ENCODE measurements at regions not wholly inside any gene's neighbourhood (a gene's known extent, or its start where the extent isn't known, plus 50 kb on each side); places are given as distances from the start of the nearest gene placed in this dataset.

DNA sequence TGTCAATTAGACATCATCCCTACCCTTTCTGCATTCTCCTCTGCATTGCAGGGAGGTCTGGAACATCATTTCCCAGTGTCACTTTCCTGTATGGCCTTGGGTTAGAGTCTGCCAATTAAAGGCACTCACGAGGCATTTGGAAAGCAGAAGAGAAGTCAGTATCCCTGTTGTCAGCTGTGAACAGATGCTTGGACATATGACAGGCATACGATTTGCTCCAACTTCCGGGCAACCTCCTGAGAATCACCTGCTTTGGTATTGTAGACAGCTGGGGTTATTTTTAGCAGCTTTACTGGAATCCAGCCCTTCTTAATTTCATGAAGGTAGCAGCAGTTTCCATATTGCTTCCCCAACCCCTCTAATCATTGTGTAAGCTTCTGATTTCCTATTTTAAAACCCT is 88.7 kb upstream of the DHRS4 start:
- no peak overlapping the region for H3K4me3 ChIP-seq (replicated peaks in 1 of 2; ENCODE audit: low read depth in 2 of 2, low read length in 2 of 2)
- DNase-seq (ENCODE audit: low read depth in 2 of 2) = no peak
- TF ChIP-seq CTCF (IDR thresholded peaks at IDR 0.05; ENCODE audit: low read depth, low read length) = no peak

- no peak overlapping the region for H3K4me3 ChIP-seq (replicated peaks in 1 of 2; ENCODE audit: low read depth in 2 of 2, low read length in 2 of 2)
- TF ChIP-seq CTCF (IDR thresholded peaks at IDR 0.05; ENCODE audit: low read depth, low read length) = no peak
- no peak for DNase-seq (ENCODE audit: low read depth in 2 of 2)
Observed at GRCh38 chr14:23865502-23865901, 88.1 kb upstream of the DHRS4 start.

GRCh38 chr14:23866269-23866668 is 87.3 kb upstream of the DHRS4 start:
- no peak overlapping the region for H3K4me3 ChIP-seq (replicated peaks in 1 of 2; ENCODE audit: low read depth in 2 of 2, low read length in 2 of 2)
- no peak for DNase-seq (ENCODE audit: low read depth in 2 of 2)
- no peak for TF ChIP-seq CTCF (IDR thresholded peaks at IDR 0.05; ENCODE audit: low read depth, low read length)

DNA sequence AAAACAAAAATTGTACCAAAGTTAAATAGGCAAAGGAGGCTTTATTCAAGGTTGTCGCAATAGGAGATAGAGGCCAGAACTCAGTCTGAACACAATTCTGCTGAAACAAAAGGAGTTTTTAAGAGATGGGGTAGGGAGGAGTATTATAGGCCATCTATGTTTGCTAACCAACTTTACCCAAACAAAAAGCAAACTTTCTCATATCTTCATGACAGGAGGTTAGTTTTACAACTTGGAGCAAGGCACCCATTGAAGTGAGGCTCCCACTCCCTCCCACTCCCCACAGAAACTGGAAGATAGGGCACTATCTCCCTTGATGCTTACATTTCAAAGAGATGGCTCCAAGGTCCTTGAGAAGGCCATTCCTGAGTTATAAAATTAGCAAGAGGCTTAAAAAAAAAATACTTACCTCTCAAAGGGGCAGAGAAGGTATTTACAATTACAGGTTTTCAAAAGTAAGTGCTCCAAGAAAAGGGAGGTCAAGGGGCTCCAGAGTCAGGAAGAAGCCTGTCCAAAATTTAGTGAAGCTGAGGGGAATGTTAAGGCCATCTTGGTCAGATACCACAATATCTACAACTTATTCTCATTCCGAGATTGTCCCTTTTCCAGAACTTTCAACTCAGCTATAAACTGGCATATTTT is 84.4 kb upstream of the DHRS4 start:
- H3K4me3 ChIP-seq (replicated peaks in 1 of 2; ENCODE audit: low read depth in 2 of 2, low read length in 2 of 2) = no peak overlapping the region
- TF ChIP-seq CTCF (IDR thresholded peaks at IDR 0.05; ENCODE audit: low read depth, low read length) = no peak
- DNase-seq (ENCODE audit: low read depth in 2 of 2) = no peak

DNA sequence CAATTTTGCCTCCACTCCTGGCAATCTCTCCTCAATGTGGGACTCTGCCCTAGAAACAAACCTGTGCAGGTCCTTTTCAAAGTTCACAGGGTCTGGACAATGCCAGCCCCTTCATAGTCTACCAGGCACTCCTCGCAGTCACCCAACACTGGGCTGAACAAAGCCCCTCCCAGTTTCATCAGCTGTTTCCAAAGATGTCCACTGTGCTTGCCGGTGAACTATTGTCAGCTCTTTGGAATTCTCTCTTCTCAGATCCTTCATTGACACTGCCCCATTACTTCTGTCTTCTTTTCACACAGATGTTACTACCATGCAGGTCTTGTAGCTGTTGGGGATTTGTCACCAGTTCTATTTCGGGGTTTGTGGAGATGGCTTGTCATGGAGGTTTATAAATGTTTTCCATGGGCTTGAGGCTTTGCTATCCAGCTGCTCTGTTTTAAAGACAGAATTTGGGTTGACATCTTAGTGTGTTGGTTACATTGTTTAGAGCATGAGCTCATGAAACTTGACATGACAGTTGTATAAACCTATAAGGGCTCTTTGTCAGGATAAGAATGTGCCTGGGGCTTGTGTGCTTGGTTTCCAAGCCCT is 77.3 kb upstream of the DHRS4 start:
- DNase-seq (ENCODE audit: low read depth in 2 of 2) = no peak
- TF ChIP-seq CTCF (IDR thresholded peaks at IDR 0.05; ENCODE audit: low read depth, low read length) = no peak
- H3K4me3 ChIP-seq (replicated peaks in 1 of 2; ENCODE audit: low read depth in 2 of 2, low read length in 2 of 2) = no peak overlapping the region

DNA sequence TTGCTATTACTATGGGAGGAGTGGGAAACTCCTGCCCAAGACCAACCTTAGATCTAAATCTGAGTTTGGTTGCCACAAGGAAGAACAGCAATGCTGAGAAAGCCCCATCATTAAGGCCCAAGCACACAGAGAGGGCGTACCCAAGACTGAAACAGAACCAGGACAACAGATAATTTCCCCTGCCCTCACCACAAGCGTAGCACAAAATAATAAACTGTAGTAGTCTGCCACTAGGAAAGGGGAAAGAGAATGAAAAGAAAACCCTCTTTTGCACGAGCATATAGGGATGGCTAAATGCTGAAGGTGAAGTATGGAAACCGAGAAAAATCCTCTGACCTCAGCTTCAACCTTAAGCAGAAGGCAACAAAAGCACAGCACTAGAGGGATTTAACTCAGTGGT is 76.5 kb upstream of the DHRS4 start:
- no peak for TF ChIP-seq CTCF (IDR thresholded peaks at IDR 0.05; ENCODE audit: low read depth, low read length)
- no peak for DNase-seq (ENCODE audit: low read depth in 2 of 2)
- H3K4me3 ChIP-seq (replicated peaks in 1 of 2; ENCODE audit: low read depth in 2 of 2, low read length in 2 of 2) = no peak overlapping the region
